Neural cell (in vitro differentiated cells): ENCODE measurements at regions not wholly inside any gene's neighbourhood (a gene's known extent, or its start where the extent isn't known, plus 50 kb on each side); places are given as distances from the start of the nearest gene placed in this dataset.

Source experiments
- H2AFZ ChIP-seq: fragments of 200-600, 300-800 bp; sonication (generic), shearing (Covaris generic); 2 replicates; pipeline ENCODE4 v1.6.0; 2014; ENCODE audit warnings: low read depth, mild to moderate bottlenecking, antibody characterized with exemption, low read length, moderate library complexity
- H3F3A ChIP-seq: fragments of 200-600 bp; shearing (Covaris generic); 2 replicates; pipeline ENCODE4 v1.6.1; 2016; ENCODE audit warnings: mild to moderate bottlenecking, moderate library complexity, mixed read lengths, antibody characterized with exemption, low read length; ENCODE audit not compliant: insufficient read depth, poor library complexity, severe bottlenecking
- H3K27ac ChIP-seq: fragments of 200-600, 300-800 bp; sonication (generic), shearing (Covaris generic); 2 replicates; pipeline ENCODE4 v1.5.1; 2014; ENCODE audit warnings: mild to moderate bottlenecking, low read length, moderate library complexity
- H3K27me3 ChIP-seq: fragments of 300-800, 200-600 bp; sonication (generic), shearing (Covaris generic); 2 replicates; pipeline ENCODE4 v1.6.0; 2014; ENCODE audit warnings: mild to moderate bottlenecking, low read depth, low read length, moderate library complexity; ENCODE audit not compliant: insufficient read depth
- H3K36me3 ChIP-seq: fragments of 300-800, 200-600 bp; sonication (generic), shearing (Covaris generic); 2 replicates; pipeline ENCODE4 v1.5.1; 2014; ENCODE audit warnings: mild to moderate bottlenecking, antibody characterized with exemption, low read length, moderate library complexity; ENCODE audit not compliant: insufficient read depth
- H3K4me2 ChIP-seq: fragments of 300-800, 200-600 bp; sonication (generic), shearing (Covaris generic); 2 replicates; pipeline ENCODE4 v1.6.0; 2014; ENCODE audit warnings: mild to moderate bottlenecking, low read length
- H3K4me3 ChIP-seq: fragments of 300-800, 200-600 bp; sonication (generic), shearing (Covaris generic); 2 replicates; pipeline ENCODE4 v1.5.1; 2014; ENCODE audit warnings: mild to moderate bottlenecking, low read length, moderate library complexity
- H3K79me2 ChIP-seq: fragments of 200-600 bp; shearing (Covaris generic); replicated peaks from 2 replicates; pipeline ENCODE4 v1.6.0; 2014; ENCODE audit warnings: mild to moderate bottlenecking, low read length, moderate library complexity; ENCODE audit not compliant: insufficient read depth
- H3K9ac ChIP-seq: fragments of 300-800, 200-600 bp; sonication (generic), shearing (Covaris generic); 2 replicates; pipeline ENCODE4 v1.6.1; 2016; ENCODE audit warnings: mild to moderate bottlenecking, low read length, mixed read lengths
- H3K9me2 ChIP-seq: fragments of 200-600 bp; shearing (Covaris generic); 2 replicates; pipeline ENCODE4 v1.6.1; 2016; ENCODE audit warnings: mild to moderate bottlenecking, low read length, mixed read lengths; ENCODE audit not compliant: insufficient read depth
- H3K9me3 ChIP-seq: fragments of 200-600, 300-800 bp; sonication (generic), shearing (Covaris generic); 2 replicates; pipeline ENCODE4 v1.6.1; 2016; ENCODE audit warnings: mild to moderate bottlenecking, mixed run types, low read length, moderate library complexity, mixed read lengths
- H4K20me1 ChIP-seq: fragments of 200-600 bp; shearing (Covaris generic); 2 replicates; pipeline ENCODE4 v1.6.1; 2016; ENCODE audit warnings: mild to moderate bottlenecking, mixed run types; ENCODE audit not compliant: insufficient read depth
- CTCF ChIP-seq: fragments of 450-650 bp; IDR thresholded peaks from 2 replicates; pipeline ENCODE4 v1.5.1; 2014; ENCODE audit warnings: antibody characterized with exemption, mild to moderate bottlenecking, moderate library complexity; ENCODE audit not compliant: poor library complexity, severe bottlenecking
- EP300 ChIP-seq: fragments of 450-650 bp; conservative IDR thresholded peaks from 2 replicates; pipeline ENCODE4 v1.6.1; 2014; ENCODE audit warnings: antibody characterized with exemption, mild to moderate bottlenecking, moderate library complexity; ENCODE audit not compliant: poor library complexity, severe bottlenecking
- EZH2 ChIP-seq: fragments of 200-600, 300-800 bp; shearing (Covaris generic), sonication (generic); IDR thresholded peaks from 2 replicates; pipeline ENCODE4 v1.6.1; 2014; ENCODE audit warnings: antibody characterized with exemption, low read length, borderline replicate concordance, mild to moderate bottlenecking; ENCODE audit not compliant: insufficient read depth, poor library complexity, severe bottlenecking
- MXI1 ChIP-seq: fragments of 450-650 bp; conservative IDR thresholded peaks from 2 replicates; pipeline ENCODE4 v1.6.1; 2014; ENCODE audit warnings: antibody characterized with exemption, mild to moderate bottlenecking; ENCODE audit not compliant: poor library complexity, severe bottlenecking
- POLR2AphosphoS5 ChIP-seq: IDR thresholded peaks from 2 replicates; pipeline ENCODE4 v1.6.1; 2012
- RAD21 ChIP-seq: fragments of 450-650 bp; conservative IDR thresholded peaks from 2 replicates; pipeline ENCODE4 v1.6.1; 2014; ENCODE audit warnings: antibody characterized with exemption, mild to moderate bottlenecking, moderate library complexity
- REST ChIP-seq: IDR thresholded peaks from 2 replicates; pipeline ENCODE4 v1.6.1; 2012; ENCODE audit warnings: borderline replicate concordance
- SMC3 ChIP-seq: fragments of 450-650 bp; conservative IDR thresholded peaks from 2 replicates; pipeline ENCODE4 v1.6.1; 2014; ENCODE audit warnings: antibody characterized with exemption, mild to moderate bottlenecking, moderate library complexity; ENCODE audit not compliant: poor library complexity
- TAF1 ChIP-seq: IDR thresholded peaks from 2 replicates; pipeline ENCODE4 v1.6.1; 2012; ENCODE audit warnings: low read depth

DNA sequence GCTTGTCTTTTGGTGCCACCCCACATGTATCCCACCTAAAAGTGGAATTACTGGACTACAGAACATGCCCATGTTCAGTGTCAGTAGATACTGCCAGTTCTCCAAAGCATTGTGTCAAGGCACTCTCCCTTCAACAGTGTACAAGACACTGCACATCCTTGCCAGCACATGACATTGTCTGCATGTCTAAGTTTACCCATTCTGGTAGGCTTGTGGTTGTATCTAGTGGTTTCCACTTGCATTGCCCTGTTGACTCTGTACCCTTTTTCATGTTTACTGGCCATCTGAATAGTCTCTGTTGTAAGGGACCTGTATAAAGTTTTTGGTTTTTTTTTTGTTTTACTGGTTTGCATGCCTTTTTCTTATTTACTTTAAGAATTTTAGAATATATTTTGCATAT, 222.4 kb upstream of the CNR1 start:
- no peaks in the 10 kb centered on the region for H3K36me3 ChIP-seq
- H3K79me2 ChIP-seq = no peaks in the 10 kb centered on the region
- no peak overlapping the region for H3K4me2 ChIP-seq
- no peak overlapping the region for H3K9ac ChIP-seq
- H3K9me2 ChIP-seq = no peaks in the 10 kb centered on the region
- no peaks in the 10 kb centered on the region for H4K20me1 ChIP-seq
- H3F3A ChIP-seq = no peaks in the 10 kb centered on the region
- no peak overlapping the region for H3K27ac ChIP-seq
- no peak overlapping the region for H3K4me3 ChIP-seq
- no peak overlapping the region for H2AFZ ChIP-seq
- H3K9me3 ChIP-seq = no peaks in the 10 kb centered on the region
- no peaks in the 10 kb centered on the region for H3K27me3 ChIP-seq
- TF ChIP-seq SMC3 (no peak), TAF1 (no peak), POLR2AphosphoS5 (no peak)

DNA sequence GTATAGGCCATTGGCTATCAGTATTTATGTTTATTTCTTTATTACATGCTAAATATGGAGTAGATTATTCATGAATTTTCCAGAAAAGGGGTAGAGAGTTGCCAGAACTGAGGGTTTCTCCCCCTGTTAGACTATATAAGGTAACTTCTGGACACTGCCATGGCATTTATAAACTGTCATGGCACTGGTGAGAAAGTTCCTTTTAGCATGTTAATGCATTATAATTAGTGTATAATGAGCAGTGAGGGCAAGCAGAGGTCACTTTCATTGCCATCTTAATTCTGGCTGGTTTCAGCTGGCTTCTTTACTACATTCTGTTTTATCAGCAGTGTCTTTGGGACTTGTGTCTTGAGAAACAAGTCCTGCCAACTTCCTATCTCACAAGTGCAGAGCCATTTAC, 220.0 kb upstream of the CNR1 start:
- Histone ChIP-seq H2AFZ (no peak overlapping the region), H3K27me3 (no peaks in the 10 kb centered on the region)

More for the DNA sequence above, 220.0 kb upstream of the CNR1 start:
- TF ChIP-seq REST = no peak
- no peak for TF ChIP-seq POLR2AphosphoS5
- TF ChIP-seq TAF1 = no peak
- no peak for TF ChIP-seq CTCF
- TF ChIP-seq MXI1 = no peak
- no peak for TF ChIP-seq RAD21
- no peak for TF ChIP-seq EP300
- TF ChIP-seq SMC3 = no peak
- no peak for TF ChIP-seq EZH2
- Histone ChIP-seq H3K9me3 (no peaks in the 10 kb centered on the region), H3K4me2 (no peak overlapping the region), H3K9me2 (no peaks in the 10 kb centered on the region), H4K20me1 (no peaks in the 10 kb centered on the region), H3K36me3 (no peaks in the 10 kb centered on the region), H3K9ac (no peak overlapping the region), H3K27ac (no peak overlapping the region), H3K79me2 (no peaks in the 10 kb centered on the region), H3K4me3 (no peak overlapping the region), H3F3A (no peaks in the 10 kb centered on the region)
